Spleen (tissue), 7 donors: ENCODE measurements at regions not wholly inside any gene's neighbourhood (a gene's known extent, or its start where the extent isn't known, plus 50 kb on each side); places are given as distances from the start of the nearest gene placed in this dataset.

ENCODE experiments used
- CTCF ChIP-seq, 11 experiments: fragments of 200-600 bp in 7 of 11; fragments of 450-650 bp in 4 of 11; sonication (generic) in 4 of 11; IDR thresholded peaks in 8 of 11; conservative IDR thresholded peaks in 3 of 11; 1 replicate in 7 of 11; 2 replicates in 4 of 11; pipeline versions ENCODE4 v1.4.0 to v1.8.0; 2016 to 2021; ENCODE audit warnings: antibody characterized with exemption in 11 of 11, inconsistent platforms in 4 of 11, mild to moderate bottlenecking in 1 of 11
- POLR2A ChIP-seq, 3 donors: fragments of 450-650 bp; IDR thresholded peaks; one replicate each; pipeline ENCODE4 v1.5.1; 2017; ENCODE audit warnings: antibody characterized with exemption in 3 of 3, mild to moderate bottlenecking in 1 of 3
- donor health status: DM: no; HTN: no; CAD: no; lungs with moderate emphysema.
- donor health status: DM: no; HTN: no; CAD: no.
- donor health status: DM: no; HTN: no; CAD: no.

- no peak for TF ChIP-seq POLR2A (IDR thresholded peaks at IDR 0.05)
- no peak for TF ChIP-seq CTCF (IDR thresholded peaks at IDR 0.05 in 8 of 11, conservative IDR thresholded peaks at IDR 0.05 in 3 of 11)
These were observed 472.2 kb downstream of the MCTP2 start for GRCh38 chr15:94703596-94703995.
